Stimulated activated CD4-positive, alpha-beta T cell treated with anti-CD3 and anti-CD28 coated beads, Interleukin-15, amount 100 ng/mL, for 1 hour (primary cell): ENCODE measurements at regions not wholly inside any gene's neighbourhood (a gene's known extent, or its start where the extent isn't known, plus 50 kb on each side); places are given as distances from the start of the nearest gene placed in this dataset.
A peak's percentile ranks its signal among the peaks of the same experiment; 100 is the strongest.
"Not testable (repeated sequence)": the region's sequence is repeated elsewhere in the genome, so short reads cannot be mapped to it uniquely, and the experiment has no call there.

Experiments
- DNase-seq, 2 donors: peaks; one replicate each; pipeline ENCODE4 v3.0.0-alpha.2; 2020; ENCODE audit warnings: low read depth in 1 of 2, low spot score in 1 of 2

DNA sequence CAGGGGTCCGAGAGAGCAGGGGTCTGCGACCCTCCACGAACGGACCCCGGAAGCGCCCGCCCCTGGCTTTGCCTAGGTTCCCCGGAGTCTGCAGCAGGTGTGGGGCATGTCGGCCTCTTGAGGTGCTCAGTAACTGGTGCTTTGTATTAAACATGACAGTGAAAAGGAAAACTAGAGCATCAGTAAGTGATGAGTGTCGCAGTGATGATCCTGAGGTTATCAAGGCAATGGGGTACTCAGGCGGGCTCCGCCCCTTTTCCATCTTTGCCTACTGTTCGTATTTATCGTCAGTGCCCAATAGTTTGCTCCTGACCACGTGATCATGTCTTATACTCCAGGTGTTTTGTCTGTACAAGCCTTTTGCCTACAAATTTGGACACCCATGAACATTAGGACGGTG is 262.4 kb downstream of the ZNF37A start:
- DNase-seq = not testable (repeated sequence)

DNA sequence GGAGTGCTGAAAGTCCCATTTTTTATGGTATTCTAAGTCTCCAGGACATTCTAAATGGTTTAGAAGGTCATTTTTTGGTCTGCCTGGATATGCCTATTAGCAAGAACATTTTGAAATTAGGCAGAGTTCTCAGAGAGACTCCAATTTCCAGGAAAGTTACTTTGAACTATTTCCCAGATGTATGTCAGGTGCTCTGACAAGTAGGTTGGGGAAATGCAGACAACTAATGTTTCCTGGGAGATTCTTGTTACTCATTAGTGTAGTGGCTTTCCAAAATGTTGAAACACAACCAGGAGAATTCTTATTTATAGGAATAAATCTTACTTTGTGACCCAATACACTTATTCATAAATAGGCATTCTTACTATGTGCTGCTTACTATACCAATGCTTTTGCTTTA is 268.4 kb downstream of the ZNF37A start:
- not testable (repeated sequence) for DNase-seq

DNA sequence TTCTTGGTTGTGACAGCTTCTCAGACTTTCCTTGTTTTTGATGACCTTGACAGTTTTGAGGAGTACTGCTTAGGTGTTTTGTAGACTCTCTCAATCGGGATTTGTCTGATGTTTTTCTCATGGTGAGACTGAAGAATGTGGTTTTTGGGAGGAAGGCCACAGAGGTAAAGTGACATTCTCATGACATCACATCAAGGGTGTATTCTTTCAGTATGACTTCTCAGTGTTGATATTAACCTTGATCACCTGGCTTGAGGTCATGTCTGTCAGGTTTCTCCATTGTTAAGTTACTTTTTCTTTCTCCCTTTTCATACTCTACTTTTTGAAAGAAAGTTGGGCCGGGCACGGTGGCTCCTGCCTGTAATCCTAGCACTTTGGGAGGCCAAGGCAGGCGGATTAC is 269.9 kb downstream of the ZNF37A start:
- not testable (repeated sequence) for DNase-seq

DNA sequence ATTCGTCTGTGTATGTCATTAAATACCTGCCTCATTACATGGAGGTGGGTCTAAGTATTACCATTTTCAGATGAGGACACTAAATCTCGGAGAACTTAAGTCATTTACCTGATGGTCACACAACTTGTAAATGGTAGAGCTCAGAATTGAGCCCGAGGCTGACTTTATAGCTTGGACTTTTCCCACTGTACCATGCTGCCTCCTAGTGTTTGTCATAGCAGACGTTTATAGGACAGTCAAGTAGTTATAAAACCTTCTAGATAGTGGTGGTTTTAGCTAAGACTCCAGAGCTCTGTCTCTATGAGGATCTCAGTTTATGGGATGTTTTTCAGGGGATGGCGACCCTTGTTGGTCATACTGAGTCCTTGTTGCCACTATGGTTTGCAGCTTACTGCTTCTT is 271.8 kb downstream of the ZNF37A start:
- DNase-seq = not testable (repeated sequence)

DNA sequence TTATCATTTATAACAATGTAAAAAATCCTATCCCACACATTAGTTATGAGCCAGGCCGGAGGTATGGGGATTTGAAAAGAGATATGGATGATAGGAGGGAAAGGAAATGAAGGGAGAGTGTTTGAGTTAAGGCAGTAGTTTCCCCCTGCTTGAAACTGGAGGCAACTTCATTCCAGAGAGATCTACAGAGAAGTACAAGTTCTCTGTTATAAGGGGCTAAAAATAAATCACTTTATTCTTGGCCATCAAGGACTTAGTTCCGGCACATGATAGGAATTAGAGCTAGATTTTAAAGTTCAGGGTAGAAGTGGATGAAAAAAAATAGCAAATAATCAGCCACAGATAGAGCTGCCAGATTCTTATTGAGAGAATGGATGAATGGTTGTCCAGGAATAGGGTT is 289.7 kb downstream of the ZNF37A start:
- DNase-seq = not testable (repeated sequence)

DNA sequence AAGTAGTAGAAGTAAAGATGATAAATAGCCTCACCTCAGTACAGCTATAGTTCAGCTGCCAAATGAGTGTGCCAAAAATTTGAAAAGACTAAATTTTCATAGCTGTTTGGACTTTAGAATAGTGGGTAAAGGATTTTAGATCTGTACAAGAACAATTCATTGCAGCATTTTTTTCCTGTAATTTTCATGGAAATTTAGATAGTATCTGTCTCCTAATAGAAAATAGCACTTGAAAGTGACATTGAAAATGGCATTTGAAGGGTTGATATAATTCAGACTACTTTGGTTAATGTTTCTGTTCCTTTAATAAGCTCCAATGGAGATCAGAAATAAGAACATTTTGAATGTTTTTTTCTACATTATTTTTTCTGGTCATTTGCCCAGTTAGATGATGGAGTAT is 292.7 kb downstream of the ZNF37A start:
- DNase-seq = not testable (repeated sequence)

DNA sequence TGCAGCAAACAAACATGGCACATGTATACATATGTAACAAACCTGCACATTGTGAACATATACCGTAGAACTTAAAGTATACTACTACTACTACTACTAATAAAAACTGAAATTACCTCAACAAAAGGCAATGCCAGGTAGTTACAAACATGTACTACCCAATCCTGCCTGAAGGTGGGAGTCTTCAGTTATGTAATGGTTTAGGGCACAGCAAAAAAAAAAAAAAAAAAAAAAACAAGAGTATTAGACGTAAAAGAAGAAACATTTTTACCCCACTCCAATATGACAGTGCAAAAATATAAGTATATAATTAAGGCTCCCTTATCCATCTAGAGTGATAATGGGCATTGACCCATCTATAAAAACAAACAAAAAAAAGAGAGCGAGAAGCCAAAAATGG is 296.6 kb downstream of the ZNF37A start:
- not testable (repeated sequence) for DNase-seq

DNA sequence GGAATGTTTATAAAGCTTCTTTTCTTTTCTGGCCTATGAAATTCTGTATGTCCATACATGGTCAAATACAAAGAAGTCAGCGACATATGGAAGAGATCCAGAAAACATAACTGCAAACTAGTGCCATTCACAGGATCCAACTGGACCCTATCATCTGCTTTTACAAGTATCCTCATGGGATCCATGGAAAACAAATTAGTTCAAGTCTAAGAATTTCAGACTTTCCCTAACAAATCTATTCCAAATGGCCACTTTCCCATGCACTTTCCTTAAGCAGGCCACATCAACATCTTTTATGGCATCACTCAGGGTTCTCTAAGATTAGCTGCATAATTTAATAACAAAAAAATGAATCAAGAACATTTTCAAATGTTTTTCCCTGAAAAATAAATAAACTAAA is 301.3 kb downstream of the ZNF37A start:
- not testable (repeated sequence) for DNase-seq

DNA sequence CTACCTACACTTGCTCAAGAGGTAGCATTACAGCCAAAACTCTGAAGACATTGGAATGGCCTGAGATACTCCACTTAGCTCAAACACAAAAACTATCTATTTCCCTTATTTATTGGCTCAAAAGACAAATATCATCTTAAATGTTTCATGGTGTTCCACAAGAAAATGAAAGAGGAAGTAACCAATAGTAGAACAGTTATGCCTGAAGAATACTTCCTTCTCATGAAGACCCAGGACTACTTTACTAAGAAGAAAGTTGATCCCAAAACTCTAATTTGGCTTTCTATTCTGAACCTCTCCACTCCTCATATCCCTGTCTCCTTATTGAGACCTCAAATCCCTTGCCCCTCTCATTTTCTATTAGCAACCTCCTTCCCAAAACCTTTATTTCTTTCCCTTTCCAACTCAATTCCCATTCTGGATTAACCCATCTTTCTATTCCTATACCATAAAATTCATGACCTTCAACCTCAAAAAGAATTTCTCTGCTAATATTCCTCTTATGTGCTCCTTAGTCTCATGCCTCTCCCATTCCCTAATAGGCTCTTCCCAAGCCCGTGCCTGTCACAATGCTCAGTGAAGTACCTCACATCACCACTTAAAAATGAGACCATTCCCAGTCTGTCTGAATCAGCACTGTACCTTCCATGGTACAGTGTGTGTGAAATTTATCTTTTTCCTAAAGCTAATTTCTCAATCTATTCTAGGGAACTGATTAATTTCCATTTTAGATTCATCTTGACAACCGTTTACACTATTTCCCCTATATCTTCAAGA is 302.2 kb downstream of the ZNF37A start:
- not testable (repeated sequence) for DNase-seq

DNA sequence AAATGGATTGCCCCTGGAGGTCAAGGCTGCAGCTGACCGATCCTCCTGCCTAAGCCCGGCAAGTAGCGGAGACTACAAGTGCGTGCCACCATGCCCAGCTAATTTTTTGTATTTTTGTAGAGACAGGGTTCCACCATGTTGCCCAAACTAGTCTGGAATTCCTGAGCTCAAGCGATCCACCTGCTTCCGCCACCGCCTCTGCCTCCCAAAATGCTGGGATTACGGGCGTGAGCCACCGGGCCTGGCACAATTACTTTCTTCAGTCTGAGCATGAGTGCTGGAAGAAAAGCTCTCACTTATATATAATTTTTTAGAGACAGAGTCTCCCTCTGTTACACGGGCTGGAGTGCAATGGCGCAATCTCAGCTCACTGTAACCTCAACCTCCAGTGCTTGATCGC is 307.4 kb downstream of the ZNF37A start:
- DNase-seq = not testable (repeated sequence)

DNA sequence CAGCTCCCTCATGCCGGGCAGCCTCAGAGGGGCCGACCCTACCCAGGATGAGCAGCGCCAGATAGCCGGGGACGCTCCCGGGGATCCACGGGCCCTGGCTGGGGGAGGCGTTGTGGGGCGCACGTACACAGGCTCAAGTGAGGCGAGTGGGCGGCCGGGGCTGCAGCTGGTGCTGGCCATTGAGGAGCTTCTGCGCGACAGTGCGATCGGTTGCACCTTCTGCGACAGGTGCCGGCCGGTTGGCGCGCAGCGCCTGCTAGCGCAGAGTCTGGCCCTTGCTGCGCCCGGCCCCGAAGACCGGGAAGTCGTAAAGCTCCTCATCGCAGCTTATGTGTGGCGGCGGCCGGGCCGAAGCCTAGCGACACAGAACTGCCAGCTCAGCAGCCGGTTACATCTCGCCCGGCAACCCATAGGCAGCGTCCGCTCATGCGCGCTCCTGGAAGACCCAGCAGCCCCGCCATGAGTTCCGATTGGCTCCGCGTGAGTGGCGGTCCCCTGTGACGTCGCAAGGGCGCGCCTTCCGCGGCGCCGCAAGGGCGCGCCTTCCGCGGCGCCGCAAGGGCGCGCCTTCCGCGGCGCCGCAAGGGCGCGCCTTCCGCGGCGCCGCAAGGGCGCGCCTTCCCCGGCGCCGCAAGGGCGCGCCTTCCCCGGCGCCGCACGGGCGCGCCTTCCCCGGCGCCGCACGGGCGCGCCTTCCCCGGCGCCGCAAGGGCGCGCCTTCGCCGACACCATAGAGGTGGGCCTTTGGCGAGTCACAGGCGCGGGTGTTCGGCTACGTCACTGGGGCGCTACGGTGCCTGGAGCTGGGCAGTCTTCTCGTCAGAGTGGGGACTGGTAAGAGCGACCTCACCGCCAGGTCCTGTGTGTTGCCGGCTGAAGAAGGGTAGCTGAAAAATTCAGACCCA is 308.6 kb downstream of the ZNF37A start:
- DNase-seq = peak; percentile 83 to 84

DNA sequence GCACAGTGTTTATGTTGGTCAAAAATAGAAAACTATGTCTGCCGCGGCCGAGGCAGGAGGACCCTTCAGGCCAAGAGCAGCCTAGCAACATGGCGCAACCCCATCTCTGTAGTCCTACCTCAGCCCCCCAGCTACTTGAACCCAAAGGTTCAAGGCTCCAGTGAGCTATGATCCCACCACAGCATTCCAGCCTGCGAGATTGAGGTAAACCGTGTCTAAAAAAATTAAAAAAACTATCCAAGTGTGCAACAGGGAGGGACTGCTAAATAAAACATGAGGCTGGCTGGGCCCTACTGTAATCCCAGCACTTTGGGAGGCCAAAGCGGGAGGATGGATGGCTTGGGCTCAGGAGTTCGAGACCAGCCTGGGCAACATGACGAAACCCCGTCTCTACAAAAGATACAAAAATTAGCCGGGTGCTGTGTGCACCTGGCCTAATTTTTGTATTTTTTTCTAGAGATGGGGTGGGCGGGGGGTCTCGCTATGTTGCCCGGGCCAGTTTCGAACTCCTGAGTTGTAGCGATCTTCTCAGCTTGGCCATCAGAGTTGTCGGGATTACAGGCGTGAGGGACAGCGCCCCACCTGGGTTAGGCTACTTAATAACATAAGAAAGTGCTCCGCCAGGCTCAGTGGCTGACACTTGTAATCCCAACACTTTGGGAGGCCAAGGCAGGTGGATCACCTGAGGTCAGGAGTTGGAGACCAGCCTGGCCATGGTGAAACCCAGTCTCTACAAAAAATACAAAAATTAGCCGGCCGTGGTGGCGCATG is 309.4 kb downstream of the ZNF37A start:
- DNase-seq = not testable (repeated sequence)

DNA sequence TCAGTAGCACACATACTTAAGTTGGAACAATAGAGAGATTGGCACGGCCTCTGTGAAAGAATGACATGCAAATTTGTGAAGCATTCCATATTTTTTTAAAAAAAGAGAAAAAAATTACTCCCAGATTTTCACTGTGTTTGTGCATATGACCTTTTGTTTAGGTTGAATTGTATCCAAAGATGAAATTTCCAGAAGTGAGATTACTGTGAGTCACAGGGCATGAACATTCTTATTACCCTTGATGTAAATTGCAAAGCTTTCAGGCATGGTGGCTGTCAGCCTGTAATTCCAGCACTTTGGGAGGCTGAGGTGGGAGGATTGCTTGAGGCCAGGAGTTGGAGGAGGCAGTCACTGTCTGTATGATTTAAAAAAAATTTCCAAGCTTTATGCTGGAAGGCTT is 329.5 kb downstream of the ZNF37A start:
- not testable (repeated sequence) for DNase-seq

DNA sequence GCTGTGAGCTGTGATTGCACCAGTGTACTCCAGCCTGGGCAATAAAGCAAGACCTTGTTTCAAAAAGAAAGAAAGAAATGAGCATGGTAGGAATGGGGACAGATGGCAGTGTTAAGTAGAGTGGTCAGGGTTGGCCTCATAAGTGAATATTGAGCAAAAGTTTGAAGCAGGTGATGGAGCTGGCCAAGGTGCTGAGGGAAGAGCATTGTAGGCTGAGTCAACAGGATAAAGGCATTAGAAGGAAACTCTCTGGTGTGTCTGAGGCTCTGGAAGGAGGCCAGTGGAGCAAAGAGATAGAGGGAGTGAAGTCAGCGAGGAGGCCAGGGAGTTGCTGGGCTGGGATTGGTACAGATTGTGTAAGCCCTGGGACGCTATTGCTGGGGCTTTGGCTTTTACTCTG is 336.1 kb downstream of the ZNF37A start:
- not testable (repeated sequence) for DNase-seq

DNA sequence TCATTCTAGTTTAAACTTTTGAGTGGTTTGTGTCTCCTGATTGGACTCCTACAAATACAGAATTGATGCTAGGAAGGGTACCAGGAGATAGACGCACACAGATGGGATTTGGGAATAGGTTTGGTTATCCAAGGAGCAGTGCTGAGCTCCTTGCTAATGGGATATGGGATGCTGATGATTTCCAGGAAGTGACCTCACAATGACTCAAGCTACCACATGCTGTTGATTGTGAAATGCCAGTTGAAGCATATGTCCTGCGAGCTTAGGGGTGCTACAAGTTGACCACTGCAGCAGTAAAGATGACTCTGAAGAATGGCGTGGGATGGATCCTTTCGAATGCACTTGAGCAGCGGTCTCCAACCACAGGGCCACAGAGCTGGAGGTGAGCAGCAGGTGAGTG is 343.2 kb downstream of the ZNF37A start:
- DNase-seq = not testable (repeated sequence)

DNA sequence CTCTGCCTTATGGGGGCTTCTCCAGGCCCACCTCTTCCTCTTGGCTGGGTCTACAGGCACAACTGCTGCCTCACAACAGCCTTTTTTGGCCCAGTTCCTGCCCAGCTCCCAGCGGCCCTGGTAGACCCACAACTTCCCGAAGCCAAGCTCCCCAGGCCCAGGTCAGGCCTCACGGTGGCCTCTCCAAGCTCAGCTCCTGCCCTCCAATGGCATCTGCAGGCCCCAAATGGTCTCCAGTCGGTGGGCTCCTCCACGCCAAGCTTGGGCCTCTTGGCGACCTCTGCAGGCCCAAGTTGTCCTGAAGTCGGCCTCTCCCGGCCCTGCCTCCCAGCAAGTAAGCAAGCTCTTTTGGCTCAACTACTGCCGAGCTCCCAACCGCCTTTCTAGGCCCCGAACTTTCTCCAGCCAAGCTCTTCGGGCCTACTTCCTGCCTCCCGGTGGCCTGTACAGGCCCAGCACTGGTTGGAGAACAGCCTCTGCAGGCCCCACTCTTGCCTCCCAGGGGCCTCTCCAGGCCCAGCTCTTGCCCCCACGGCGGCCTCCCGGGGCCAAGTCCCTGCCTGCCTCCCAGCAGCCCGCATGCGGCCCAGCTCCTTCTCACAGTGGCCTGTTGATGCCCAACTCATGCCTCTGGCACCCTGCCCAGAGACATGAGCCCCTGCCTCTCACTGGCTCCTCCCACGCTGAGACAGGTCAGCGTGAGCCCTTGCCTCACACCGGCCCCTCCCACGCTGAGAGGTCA is 354.6 kb downstream of the ZNF37A start:
- not testable (repeated sequence) for DNase-seq

DNA sequence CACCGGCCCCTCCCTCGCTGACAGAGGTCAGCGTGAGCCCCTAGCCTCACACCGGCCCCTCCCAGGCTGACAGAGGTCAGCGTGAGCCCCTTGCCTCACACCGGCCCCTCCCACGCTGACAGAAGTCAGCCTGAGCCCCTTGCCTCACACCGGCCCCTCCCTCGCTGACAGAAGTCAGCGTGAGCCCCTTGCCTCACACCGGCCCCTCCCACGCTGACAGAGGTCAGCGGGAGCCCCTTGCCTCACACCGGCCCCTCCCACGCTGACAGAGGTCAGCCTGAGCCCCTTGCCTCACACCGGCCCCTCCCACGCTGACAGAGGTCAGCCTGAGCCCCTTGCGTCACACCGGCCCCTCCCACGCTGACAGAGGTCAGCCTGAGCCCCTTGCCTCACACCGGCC is 355.5 kb downstream of the ZNF37A start:
- not testable (repeated sequence) for DNase-seq

DNA sequence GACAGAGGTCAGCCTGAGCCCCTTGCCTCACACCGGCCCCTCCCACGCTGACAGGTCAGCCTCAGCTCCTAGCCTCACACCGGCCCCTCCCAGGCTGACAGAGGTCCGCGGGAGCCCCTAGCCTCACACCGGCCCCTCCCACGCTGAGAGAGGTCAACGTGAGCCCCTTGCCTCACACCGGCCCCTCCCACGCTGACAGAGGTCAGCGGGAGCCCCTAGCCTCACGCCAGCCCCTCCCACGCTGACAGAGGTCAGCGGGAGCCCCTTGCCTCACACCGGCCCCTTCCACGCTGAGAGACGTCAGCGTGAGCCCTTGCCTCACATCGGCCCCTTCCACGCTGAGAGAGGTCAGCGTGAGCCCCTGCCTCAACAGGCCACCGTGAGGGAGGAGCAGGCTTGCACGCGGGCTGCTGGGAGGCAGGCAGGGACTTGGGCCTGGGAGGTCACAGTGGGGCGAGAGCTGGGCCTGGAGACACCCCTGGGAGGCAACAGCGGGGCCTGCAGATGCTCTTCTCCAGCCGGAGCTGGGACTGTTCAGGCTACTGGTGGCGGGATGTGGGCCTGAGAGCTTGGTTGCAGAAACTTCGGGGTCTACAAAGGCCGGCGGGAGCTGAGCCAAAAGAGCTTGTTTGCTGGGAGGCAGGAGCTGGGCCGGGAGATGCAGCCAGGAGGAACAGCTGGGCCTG is 356.4 kb downstream of the ZNF37A start:
- DNase-seq = not testable (repeated sequence)

DNA sequence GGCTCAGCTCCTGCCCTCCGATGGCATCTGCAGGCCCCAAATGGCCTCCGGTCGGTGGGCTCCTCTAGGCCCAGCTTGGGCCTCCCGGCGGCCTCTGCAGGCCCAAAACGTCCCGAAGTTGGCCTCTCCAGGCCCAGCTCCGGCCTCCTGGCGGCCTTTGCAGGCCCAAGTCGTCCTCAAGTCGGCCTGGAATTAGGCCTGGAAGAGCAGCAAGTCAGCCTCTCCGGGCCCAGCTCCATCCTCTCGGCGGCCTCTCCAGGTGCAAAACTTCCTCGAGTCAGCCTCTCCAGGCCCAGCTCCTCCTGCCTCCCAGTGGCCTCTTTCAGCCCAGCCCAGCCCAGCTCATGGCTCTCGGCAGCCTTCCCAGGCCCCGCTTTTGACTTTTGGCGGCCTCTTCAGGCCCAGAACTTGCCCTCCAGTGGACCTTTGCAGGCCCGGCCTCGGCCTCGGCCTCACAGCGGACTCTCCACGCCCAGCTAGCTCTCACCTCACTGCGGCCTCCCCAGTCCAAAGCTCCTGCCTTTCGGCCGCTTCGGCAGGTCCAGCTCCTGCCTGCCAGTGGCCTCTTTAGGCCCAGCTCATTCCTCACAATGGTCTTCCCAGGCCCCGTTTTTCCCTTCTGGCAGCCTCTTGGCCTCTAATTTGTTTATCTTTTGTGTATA is 357.3 kb downstream of the ZNF37A start:
- DNase-seq = not testable (repeated sequence)
